ENCODE measurements at regions not wholly inside any gene's neighbourhood (a gene's known extent, or its start where the extent isn't known, plus 50 kb on each side); places are given as distances from the start of the nearest gene placed in this dataset.

GRCh38 chr4:188942606-188943005, 803.4 kb downstream of the TRIML1 start:
- TF ChIP-seq POLR2AphosphoS5 (IDR thresholded peaks at IDR 0.05) (no peak), POLR2A (IDR thresholded peaks at IDR 0.05) (no peak)

Data from spleen (tissue), 3 donors.